K562 (cell line): ENCODE measurements at regions not wholly inside any gene's neighbourhood (a gene's known extent, or its start where the extent isn't known, plus 50 kb on each side); places are given as distances from the start of the nearest gene placed in this dataset.

Experiments
- ATAC-seq: fragments of 200-7000 bp; cut with Tn5 transposase; 3 replicates; pipeline ENCODE4 v1.9.1; 2020; ENCODE audit warnings: moderate library complexity
- BruUV-seq: library from RNA; stranded (reverse); fragments of 400-500 nt; replicated peaks from 2 replicates; lab custom pipeline; 2021; lab: Mats Ljungman, UMichigan
- CTCF ChIA-PET: fragments of 300-600 bp; formaldehyde crosslinking; extraction: SDS; loops from one replicate; lab custom pipeline; 2021; ENCODE audit warnings: low intra/inter-chr PET ratio; lab: Yijun Ruan, JAX
- POLR2A ChIA-PET: fragments of 300-600, 350-650 bp; sonication (Branson Sonifier 250); formaldehyde crosslinking; extraction: SDS; loops from one replicate; lab custom pipeline; 2021; ENCODE audit warnings: antibody characterized with exemption, inconsistent platforms; lab: Yijun Ruan, JAX
- DNase-seq, 4 experiments: peaks; one replicate each; pipeline versions ENCODE4 v3.0.0 to v3.0.0-alpha.2; 2011 to 2018; ENCODE audit warnings: low spot score in 3 of 4, mixed read lengths in 3 of 4; ENCODE audit errors: extremely low read depth in 1 of 4
- FAIRE-seq: peaks from 2 replicates; lab custom pipeline; 2011; peaks lifted over from hg19 to GRCh38; lab: Jason Lieb, UNC
- H2AFZ ChIP-seq: 2 replicates; pipeline ENCODE4 v1.6.0; 2011; ENCODE audit warnings: low read depth, low read length, control low read depth, inconsistent platforms
- H3K27ac ChIP-seq: fragments of 200-600 bp; 3 replicates; pipeline ENCODE4 v1.8.0; 2011; ENCODE audit warnings: low read depth, mild to moderate bottlenecking, control low read depth, inconsistent platforms, low read length, moderate library complexity, mixed read lengths; ENCODE audit errors: extremely low read depth
- H3K27me3 ChIP-seq, 2 experiments: fragments of 300-600 bp in 1 of 2; 2 replicates in 1 of 2; 3 replicates in 1 of 2; pipeline versions ENCODE4 v1.6.0 to v1.8.0; 2011; ENCODE audit warnings: inconsistent platforms in 2 of 2, low read length in 2 of 2, mild to moderate bottlenecking in 1 of 2, mixed read lengths in 1 of 2, moderate library complexity in 1 of 2; ENCODE audit not compliant: control insufficient read depth in 2 of 2, insufficient read depth in 2 of 2
- H3K36me3 ChIP-seq: fragments of 300-600 bp; 3 replicates; pipeline ENCODE4 v1.8.0; 2011; ENCODE audit warnings: mild to moderate bottlenecking, low read length, inconsistent platforms; ENCODE audit not compliant: control insufficient read depth, insufficient read depth
- H3K4me1 ChIP-seq, 2 experiments: fragments of 200-600 bp in 1 of 2; replicated peaks in 1 of 2; 2 replicates in 1 of 2; 3 replicates in 1 of 2; pipeline versions ENCODE4 v1.5.1 to v1.8.0; 2011; ENCODE audit warnings: inconsistent platforms in 2 of 2, low read length in 2 of 2, mild to moderate bottlenecking in 1 of 2, mixed read lengths in 1 of 2, moderate library complexity in 1 of 2; ENCODE audit not compliant: control insufficient read depth in 2 of 2, insufficient read depth in 2 of 2
- H3K4me2 ChIP-seq: 2 replicates; pipeline ENCODE4 v1.6.1; 2011; ENCODE audit warnings: low read length, control low read depth, inconsistent platforms, mixed read lengths; ENCODE audit not compliant: insufficient read depth
- H3K4me3 ChIP-seq: fragments of 200-600 bp; sonication (generic), shearing (Covaris generic); 2 replicates; pipeline ENCODE4 v1.5.1; 2016; ENCODE audit warnings: control low read depth, inconsistent platforms
- H3K79me2 ChIP-seq: fragments of 200-600 bp; 3 replicates; pipeline ENCODE4 v1.8.0; 2011; ENCODE audit warnings: low read length, inconsistent platforms; ENCODE audit not compliant: control insufficient read depth, insufficient read depth
- H3K9ac ChIP-seq, 2 experiments: 2 replicates each; pipeline versions ENCODE4 v1.6.0 to v1.6.1; 2011; ENCODE audit warnings: low read depth in 2 of 2, low read length in 2 of 2, control low read depth in 1 of 2, inconsistent platforms in 1 of 2, mild to moderate bottlenecking in 1 of 2, mixed read lengths in 1 of 2; ENCODE audit not compliant: insufficient read depth in 1 of 2
- H3K9me1 ChIP-seq: one replicate; pipeline ENCODE4 v1.6.0; 2011; ENCODE audit warnings: inconsistent platforms, mild to moderate bottlenecking, low read length, moderate library complexity; ENCODE audit not compliant: control insufficient read depth, insufficient read depth
- H3K9me3 ChIP-seq: replicated peaks from 2 replicates; pipeline ENCODE4 v1.5.1; 2011; ENCODE audit warnings: low read depth, low read length, inconsistent platforms; ENCODE audit not compliant: control insufficient read depth, insufficient read depth
- H4K20me1 ChIP-seq: replicated peaks from 2 replicates; pipeline ENCODE4 v1.6.1; 2011; ENCODE audit warnings: low read length, inconsistent platforms, mixed read lengths; ENCODE audit not compliant: control insufficient read depth, insufficient read depth
- ATF7 ChIP-seq: fragments of 450-650 bp; IDR thresholded peaks from 2 replicates; pipeline ENCODE4 v1.7.1; 2014; ENCODE audit warnings: mild to moderate bottlenecking, moderate library complexity
- GATA2 ChIP-seq: sonication (generic); formaldehyde crosslinking; IDR thresholded peaks from 2 replicates; pipeline ENCODE4 v1.4.0; 2020; ENCODE audit warnings: mild to moderate bottlenecking, missing genetic modification reagents
- GTF2E2 ChIP-seq: fragments of 200-800 bp; sonication (Bioruptor generic); IDR thresholded peaks from 2 replicates; pipeline ENCODE4 v1.6.1; 2016; ENCODE audit warnings: missing genetic modification characterization, missing compliant biosample characterization
- PTRF ChIP-seq: fragments of 450-650 bp; IDR thresholded peaks from 2 replicates; pipeline ENCODE4 v1.6.1; 2016; ENCODE audit warnings: mild to moderate bottlenecking, missing genetic modification characterization, missing compliant biosample characterization
- RBM22 ChIP-seq: fragments of 200-400 bp; formaldehyde crosslinking; IDR thresholded peaks from 2 replicates; pipeline ENCODE4 v1.6.1; 2018; ENCODE audit warnings: low read length, low read depth; ENCODE audit not compliant: poor library complexity, severe bottlenecking
- SMAD4 ChIP-seq: fragments of 250-450 bp; sonication (Bioruptor Pico); conservative IDR thresholded peaks from 2 replicates; pipeline ENCODE4 v1.8.0; 2021; ENCODE audit warnings: inconsistent platforms, mild to moderate bottlenecking, moderate library complexity
- ZNF212 ChIP-seq: fragments of 450-650 bp; formaldehyde crosslinking; IDR thresholded peaks from 2 replicates; pipeline ENCODE4 v1.4.0; 2020; ENCODE audit warnings: mild to moderate bottlenecking
- ZNF561 ChIP-seq: fragments of 450-650 bp; formaldehyde crosslinking; conservative IDR thresholded peaks from 2 replicates; pipeline ENCODE4 v1.4.0; 2020; ENCODE audit warnings: mild to moderate bottlenecking, moderate library complexity
- WGBS: fragments of 100-300 bp; shearing (Covaris generic); methylation state at CpG from one replicate; pipeline ENCODE4 v1.1.6; 2016; ENCODE audit warnings: low coverage, mixed read lengths; ENCODE audit not compliant: insufficient coverage; ENCODE audit errors: missing lambda C conversion rate; 5-methylcytosine and 5-hydroxymethylcytosine counted together
- in situ Hi-C: fragments of 300-500 bp; cut with MboI; formaldehyde crosslinking; loops from 4 replicates; pipeline ENCODE4 v1.15.0; 2018; ENCODE audit warnings: inconsistent platforms, mixed read lengths
- intact Hi-C: fragments of 100-400 bp; cut with micrococcal nuclease; formaldehyde crosslinking; loops from 2 replicates; pipeline ENCODE4 v1.14.2; 2022
- TF ChIP-seq, protein P1 (sequence below): fragments of 250-450 bp; sonication (Bioruptor Pico); IDR thresholded peaks from 2 replicates; pipeline ENCODE4 v1.4.0; 2020

DNA sequence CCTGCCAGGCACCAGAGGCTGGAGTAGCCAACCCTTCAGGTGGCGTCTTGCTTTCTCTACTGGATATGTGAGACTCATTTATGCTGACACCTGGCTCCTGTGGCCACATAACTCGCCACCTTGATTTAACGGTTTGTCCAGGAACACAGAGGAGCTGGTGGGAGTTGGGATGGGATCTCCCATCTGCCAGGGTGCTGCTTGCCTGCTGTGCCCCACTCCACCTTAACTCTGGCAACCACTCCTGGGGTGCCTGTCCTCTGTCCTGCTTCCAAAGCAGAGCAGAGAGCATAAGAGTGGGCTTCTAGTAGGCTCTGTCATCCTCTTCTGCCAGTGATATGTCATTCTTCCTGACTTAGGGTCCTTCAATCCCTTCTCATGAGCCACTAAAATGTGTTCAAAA, 63.4 kb upstream of the ZNF423 start:
- WGBS, result 13% methylated on average over 3 of the region's 3 CpGs
- Histone ChIP-seq H3K27me3 (peaks cover 2 to 26% of the 10 kb centered on the region in 2 experiments; a peak in 3 of 5 replicates), H3K79me2 (no peaks in the 10 kb centered on the region), H3K4me3 (no peak overlapping the region), H2AFZ (no peak overlapping the region), H3K4me2 (no peak overlapping the region), H3K9ac (no peak overlapping the region), H3K9me3 (no peaks in the 10 kb centered on the region), H4K20me1 (0 out of 2 replicates have a peak, but pooled peaks cover 4% of the 10 kb centered on the region), H3K36me3 (no peaks in the 10 kb centered on the region), H3K27ac (no peak overlapping the region), H3K9me1 (no peaks in the 10 kb centered on the region), H3K4me1 (no peaks in the 10 kb centered on the region; a peak in 3 of 5 replicates)
- FAIRE-seq (no peak), DNase-seq (no peak), ATAC-seq (no peak)
- ChIA-PET POLR2A (interaction anchor here (0.5 to 0.7 kb wide), 2 partner anchors 94 to 521 kb away, joined by 3 read pairs; no protein-coding TSS in a partner anchor), CTCF (no interaction called here)
- no TSS peak for BruUV-seq
- no peak for TF ChIP-seq ZNF561 (CRISPR knock-in tag)
- TF ChIP-seq, protein P1, sequence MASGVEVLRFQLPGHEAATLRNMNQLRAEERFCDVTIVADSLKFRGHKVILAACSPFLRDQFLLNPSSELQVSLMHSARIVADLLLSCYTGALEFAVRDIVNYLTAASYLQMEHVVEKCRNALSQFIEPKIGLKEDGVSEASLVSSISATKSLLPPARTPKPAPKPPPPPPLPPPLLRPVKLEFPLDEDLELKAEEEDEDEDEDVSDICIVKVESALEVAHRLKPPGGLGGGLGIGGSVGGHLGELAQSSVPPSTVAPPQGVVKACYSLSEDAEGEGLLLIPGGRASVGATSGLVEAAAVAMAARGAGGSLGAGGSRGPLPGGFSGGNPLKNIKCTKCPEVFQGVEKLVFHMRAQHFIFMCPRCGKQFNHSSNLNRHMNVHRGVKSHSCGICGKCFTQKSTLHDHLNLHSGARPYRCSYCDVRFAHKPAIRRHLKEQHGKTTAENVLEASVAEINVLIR (CRISPR knock-in tag), result no peak
- TF ChIP-seq GTF2E2 (tag), result no peak
- no peak for TF ChIP-seq ATF7
- TF ChIP-seq SMAD4 (CRISPR knock-in tag), result no peak
- TF ChIP-seq GATA2 (CRISPR knock-in tag), result no peak
- TF ChIP-seq ZNF212 (CRISPR knock-in tag), result no peak
- no peak for TF ChIP-seq PTRF (tag)
- TF ChIP-seq RBM22, result no peak
- in situ Hi-C loops, result no loop called here
- intact Hi-C loops, result no loop called here
